Keratinocyte (primary cell): ENCODE measurements at regions not wholly inside any gene's neighbourhood (a gene's known extent, or its start where the extent isn't known, plus 50 kb on each side); places are given as distances from the start of the nearest gene placed in this dataset.

Experiments
- DNase-seq: peaks from one replicate; pipeline ENCODE4 v3.0.0-alpha.2; 2011; ENCODE audit warnings: low read depth, missing footprints, low spot score
- FAIRE-seq: peaks from 2 replicates; lab custom pipeline; 2011; peaks lifted over from hg19 to GRCh38; lab: Jason Lieb, UNC
- H2AFZ ChIP-seq: 2 replicates; pipeline ENCODE4 v1.6.0; 2012; ENCODE audit warnings: low read length, control low read depth, inconsistent platforms; ENCODE audit not compliant: control insufficient read depth
- H3K27ac ChIP-seq: 2 replicates; pipeline ENCODE4 v1.5.1; 2011; ENCODE audit warnings: low read length; ENCODE audit not compliant: control insufficient read depth, insufficient read depth
- H3K27me3 ChIP-seq: 3 replicates; pipeline ENCODE4 v1.6.0; 2011; ENCODE audit warnings: low read length; ENCODE audit not compliant: control insufficient read depth, insufficient read depth; ENCODE audit errors: extremely low read depth
- H3K36me3 ChIP-seq, 2 experiments: 2 replicates in 1 of 2; 3 replicates in 1 of 2; pipeline ENCODE4 v1.5.1; 2011; ENCODE audit warnings: low read length in 2 of 2, mild to moderate bottlenecking in 1 of 2; ENCODE audit not compliant: control insufficient read depth in 2 of 2, insufficient read depth in 2 of 2; ENCODE audit errors: extremely low read depth in 1 of 2
- H3K4me1 ChIP-seq: 3 replicates; pipeline ENCODE4 v1.5.1; 2011; ENCODE audit warnings: low read length; ENCODE audit not compliant: control insufficient read depth, insufficient read depth; ENCODE audit errors: extremely low read depth
- H3K4me2 ChIP-seq: 3 replicates; pipeline ENCODE4 v1.6.0; 2011; ENCODE audit warnings: low read depth, low read length; ENCODE audit not compliant: control insufficient read depth, insufficient read depth; ENCODE audit errors: extremely low read depth
- H3K4me3 ChIP-seq, 3 experiments: fragments of 200-600 bp in 1 of 3; sonication (generic) in 1 of 3; 2 replicates in 2 of 3; 3 replicates in 1 of 3; pipeline ENCODE4 v1.5.1; 2011 to 2016; ENCODE audit warnings: low read length in 3 of 3, mild to moderate bottlenecking in 3 of 3, control low read depth in 2 of 3, inconsistent platforms in 1 of 3, low read depth in 1 of 3, mixed read lengths in 1 of 3, mixed run types in 1 of 3, moderate library complexity in 1 of 3; ENCODE audit not compliant: control insufficient read depth in 2 of 3, insufficient read depth in 2 of 3; ENCODE audit errors: extremely low read depth in 1 of 3
- H3K79me2 ChIP-seq: 2 replicates; pipeline ENCODE4 v1.6.0; 2012; ENCODE audit warnings: low read length; ENCODE audit not compliant: control insufficient read depth, insufficient read depth
- H3K9ac ChIP-seq: 3 replicates; pipeline ENCODE4 v1.6.0; 2011; ENCODE audit warnings: low read length; ENCODE audit not compliant: control insufficient read depth, insufficient read depth; ENCODE audit errors: extremely low read depth
- H3K9me1 ChIP-seq: 3 replicates; pipeline ENCODE4 v1.6.0; 2011; ENCODE audit warnings: low read length; ENCODE audit not compliant: control insufficient read depth, insufficient read depth; ENCODE audit errors: extremely low read depth
- H3K9me3 ChIP-seq: 2 replicates; pipeline ENCODE4 v1.5.1; 2012; ENCODE audit warnings: low read depth, low read length; ENCODE audit not compliant: control insufficient read depth
- H4K20me1 ChIP-seq: 3 replicates; pipeline ENCODE4 v1.6.0; 2011; ENCODE audit warnings: low read length; ENCODE audit not compliant: control insufficient read depth, insufficient read depth; ENCODE audit errors: extremely low read depth
- CTCF ChIP-seq, 3 experiments: IDR thresholded peaks in 1 of 3; conservative IDR thresholded peaks in 1 of 3; optimal IDR thresholded peaks in 1 of 3; 2 replicates in 2 of 3; 3 replicates in 1 of 3; pipeline versions ENCODE3 to v1.5.1; 2011; ENCODE audit warnings: low read length in 3 of 3, mild to moderate bottlenecking in 3 of 3, moderate library complexity in 2 of 3, control low read depth in 1 of 3, inconsistent platforms in 1 of 3; ENCODE audit not compliant: insufficient read depth in 2 of 3; ENCODE audit errors: extremely low read depth in 1 of 3
- EZH2 ChIP-seq: IDR thresholded peaks from one replicate; pipeline ENCODE4 v1.6.1; 2012; ENCODE audit warnings: inconsistent platforms, mild to moderate bottlenecking, low read length, moderate library complexity
- dilution Hi-C: fragments of 300-500 bp; cut with MboI; formaldehyde crosslinking; loops from one replicate; pipeline ENCODE4 v1.7.0; 2020; ENCODE audit warnings: low sequenced_read_pairs; ENCODE audit not compliant: extremely low pct_ligation_motif_present

GRCh38 chr22:47814474-47814873, 1052.0 kb downstream of the TBC1D22A start:
- DNase-seq (no peak), FAIRE-seq (no peak)
- H3K36me3 ChIP-seq = no peaks in the 10 kb centered on the region
- TF ChIP-seq CTCF (optimal IDR thresholded peaks at IDR 0.05 in 1 of 3, IDR thresholded peaks at IDR 0.05 in 1 of 3, conservative IDR thresholded peaks at IDR 0.05 in 1 of 3; ENCODE audit: extremely low read depth in 1 of 3, insufficient read depth in 2 of 3, low read length in 3 of 3) (no peak), EZH2 (no peak)
- dilution Hi-C loops = no loop called here
- no peak overlapping the region for H2AFZ ChIP-seq
- H3K9me3 ChIP-seq = peaks cover 3% of the 10 kb centered on the region
- H3K27me3 ChIP-seq = no peaks in the 10 kb centered on the region
- H3K9ac ChIP-seq = no peak overlapping the region
- H4K20me1 ChIP-seq = no peaks in the 10 kb centered on the region
- no peaks in the 10 kb centered on the region for H3K79me2 ChIP-seq
- no peaks in the 10 kb centered on the region for H3K4me1 ChIP-seq
- H3K27ac ChIP-seq = no peak overlapping the region
- no peak overlapping the region for H3K4me2 ChIP-seq
- no peaks in the 10 kb centered on the region for H3K9me1 ChIP-seq
- no peak overlapping the region for H3K4me3 ChIP-seq

- no peaks in the 10 kb centered on the region for H3K4me1 ChIP-seq
- FAIRE-seq = no peak
These were observed 1051.2 kb downstream of the TBC1D22A start for GRCh38 chr22:47813661-47814060.

More at GRCh38 chr22:47813661-47814060, 1051.2 kb downstream of the TBC1D22A start:
- H4K20me1 ChIP-seq = no peaks in the 10 kb centered on the region
- H3K9me3 ChIP-seq = peaks cover 3% of the 10 kb centered on the region
- no peaks in the 10 kb centered on the region for H3K27me3 ChIP-seq
- H3K9me1 ChIP-seq = no peaks in the 10 kb centered on the region
- TF ChIP-seq CTCF (optimal IDR thresholded peaks at IDR 0.05 in 1 of 3, IDR thresholded peaks at IDR 0.05 in 1 of 3, conservative IDR thresholded peaks at IDR 0.05 in 1 of 3; ENCODE audit: extremely low read depth in 1 of 3, insufficient read depth in 2 of 3, low read length in 3 of 3) = no peak
- TF ChIP-seq EZH2 = no peak
- H2AFZ ChIP-seq = no peak overlapping the region
- no peak overlapping the region for H3K9ac ChIP-seq
- DNase-seq = no peak
- no peak overlapping the region for H3K4me3 ChIP-seq
- no peak overlapping the region for H3K4me2 ChIP-seq
- no peaks in the 10 kb centered on the region for H3K36me3 ChIP-seq
- no peak overlapping the region for H3K27ac ChIP-seq
- dilution Hi-C loops = no loop called here
- no peaks in the 10 kb centered on the region for H3K79me2 ChIP-seq
